ENCODE measurements at regions not wholly inside any gene's neighbourhood (a gene's known extent, or its start where the extent isn't known, plus 50 kb on each side); places are given as distances from the start of the nearest gene placed in this dataset.
"Not testable (repeated sequence)": the region's sequence is repeated elsewhere in the genome, so short reads cannot be mapped to it uniquely, and the experiment has no call there.

- no peak for DNase-seq (ENCODE audit: low spot score)
Measured at GRCh38 chr9:102362470-102363132, 624.2 kb upstream of the GRIN3A start.

DNA sequence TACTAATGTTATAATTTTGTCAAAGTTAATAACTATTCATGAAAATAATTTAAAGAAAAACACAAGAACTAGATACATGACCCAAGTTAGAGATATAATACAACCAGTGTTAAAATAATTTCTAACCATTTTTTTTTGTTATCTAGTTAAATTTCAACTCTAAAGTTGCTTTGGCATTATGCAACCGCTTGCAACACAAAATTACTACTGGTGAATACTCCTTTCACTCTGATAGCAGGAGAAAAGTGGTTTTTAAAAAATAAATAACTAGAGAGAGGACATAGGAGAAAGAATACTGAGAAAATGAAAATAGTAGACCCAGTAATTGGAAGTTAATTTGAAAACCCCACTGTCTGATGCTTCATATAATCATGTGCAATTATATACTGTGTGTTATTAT, 622.4 kb upstream of the GRIN3A start:
- no peak for DNase-seq (ENCODE audit: low spot score)

GRCh38 chr9:102355982-102356381, 617.5 kb upstream of the GRIN3A start:
- DNase-seq (ENCODE audit: low spot score): no peak

DNA sequence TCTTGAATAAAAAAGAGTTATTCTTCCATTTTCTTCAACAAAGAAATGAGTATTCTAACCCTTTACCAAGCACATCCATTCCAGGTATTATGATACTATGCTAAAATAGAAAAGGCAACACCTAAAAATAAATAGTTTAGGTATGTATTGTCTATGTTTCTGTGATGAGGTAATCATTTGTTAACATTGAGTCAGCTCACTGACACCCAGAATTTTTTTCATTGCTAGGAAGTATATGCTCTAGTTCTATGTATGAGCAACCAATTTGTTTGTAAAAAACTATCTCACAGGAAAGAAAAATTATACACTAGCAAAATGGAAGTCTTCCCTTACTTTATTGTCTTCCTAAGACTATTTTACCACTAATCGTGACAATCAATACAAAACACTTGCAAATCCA, 615.6 kb upstream of the GRIN3A start:
- DNase-seq (ENCODE audit: low spot score): no peak

- DNase-seq (ENCODE audit: low spot score): not testable (repeated sequence)
Measured at GRCh38 chr9:102337471-102337870, 599.0 kb upstream of the GRIN3A start.

- no peak for DNase-seq (ENCODE audit: low spot score)
Measured at GRCh38 chr9:102309379-102309778, 570.9 kb upstream of the GRIN3A start.

DNA sequence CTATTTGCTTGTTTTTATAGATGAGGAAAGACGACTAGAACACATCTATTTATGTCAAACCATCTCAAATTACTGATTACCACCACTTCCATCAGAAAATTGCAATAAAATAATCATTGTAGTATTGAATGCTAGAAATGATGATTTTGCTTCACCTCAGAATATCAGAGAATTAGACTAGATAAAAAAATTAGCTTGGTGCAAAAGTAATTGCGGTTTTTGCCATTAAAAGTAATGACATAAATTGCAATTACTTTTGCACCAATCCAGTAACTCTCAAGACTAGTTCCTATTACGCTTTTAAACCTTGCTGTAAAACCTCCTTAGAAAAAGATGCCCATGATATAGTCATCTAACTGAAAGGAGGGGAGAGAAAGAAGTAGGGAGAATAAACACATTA, 556.7 kb upstream of the GRIN3A start:
- DNase-seq (ENCODE audit: low spot score): no peak

GRCh38 chr9:102273952-102274351, 535.5 kb upstream of the GRIN3A start:
- no peak for DNase-seq (ENCODE audit: low spot score)

- DNase-seq (ENCODE audit: low spot score): no peak
Measured at GRCh38 chr9:102253099-102253498, 514.7 kb upstream of the GRIN3A start.

GRCh38 chr9:102244916-102245315, 506.5 kb upstream of the GRIN3A start:
- no peak for DNase-seq (ENCODE audit: low spot score)

GRCh38 chr9:102237520-102237919, 499.1 kb upstream of the GRIN3A start:
- DNase-seq (ENCODE audit: low spot score): no peak

- DNase-seq (ENCODE audit: low spot score): no peak
Measured at GRCh38 chr9:102237094-102237493, 498.6 kb upstream of the GRIN3A start.

GRCh38 chr9:102227416-102227815, 489.0 kb upstream of the GRIN3A start:
- not testable (repeated sequence) for DNase-seq (ENCODE audit: low spot score)

GRCh38 chr9:102225841-102226441, 487.5 kb upstream of the GRIN3A start:
- DNase-seq (ENCODE audit: low spot score): no peak

DNA sequence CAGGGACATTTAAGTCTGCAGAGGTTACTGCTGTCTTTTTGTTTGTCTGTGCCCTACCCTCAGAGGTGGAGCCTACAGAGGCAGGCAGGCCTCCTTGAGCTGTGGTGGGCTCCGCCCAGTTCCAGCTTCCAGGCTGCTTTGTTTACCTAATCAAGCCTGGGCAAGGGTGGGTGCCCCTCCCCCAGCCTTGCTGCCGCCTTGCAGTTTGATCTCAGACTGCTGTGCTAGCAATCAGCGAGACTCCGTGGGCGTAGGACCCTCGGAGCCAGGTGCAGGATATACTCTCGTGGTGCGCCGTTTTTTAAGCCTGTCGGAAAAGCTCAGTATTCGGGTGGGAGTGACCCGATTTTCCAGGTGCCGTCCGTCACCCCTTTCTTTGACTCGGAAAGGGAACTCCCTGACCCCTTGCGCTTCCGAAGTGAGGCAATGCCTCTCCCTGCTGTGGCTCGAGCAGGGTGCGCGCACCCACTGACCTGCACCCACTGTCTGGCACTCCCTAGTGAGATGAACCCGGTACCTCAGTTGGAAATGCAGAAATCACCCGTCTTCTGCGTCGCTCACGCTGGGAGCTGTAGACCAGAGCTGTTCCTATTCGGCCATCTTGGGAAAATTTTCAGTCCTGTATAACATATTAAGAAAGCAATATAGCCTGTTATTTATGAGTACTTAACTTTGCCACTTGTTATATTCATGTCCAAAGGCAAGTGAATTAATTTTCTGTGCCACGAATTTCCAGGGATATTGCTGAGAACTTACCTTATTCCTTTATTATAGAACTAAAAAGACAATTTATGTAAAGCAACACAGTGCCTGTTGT, 485.1 kb upstream of the GRIN3A start:
- DNase-seq (ENCODE audit: low spot score): peak; percentile 24

GRCh38 chr9:102209176-102209575, 470.7 kb upstream of the GRIN3A start:
- DNase-seq (ENCODE audit: low spot score): no peak

GRCh38 chr9:102206432-102206831, 468.0 kb upstream of the GRIN3A start:
- DNase-seq (ENCODE audit: low spot score): no peak

- no peak for DNase-seq (ENCODE audit: low spot score)
Measured at GRCh38 chr9:102205251-102205650, 466.8 kb upstream of the GRIN3A start.

DNA sequence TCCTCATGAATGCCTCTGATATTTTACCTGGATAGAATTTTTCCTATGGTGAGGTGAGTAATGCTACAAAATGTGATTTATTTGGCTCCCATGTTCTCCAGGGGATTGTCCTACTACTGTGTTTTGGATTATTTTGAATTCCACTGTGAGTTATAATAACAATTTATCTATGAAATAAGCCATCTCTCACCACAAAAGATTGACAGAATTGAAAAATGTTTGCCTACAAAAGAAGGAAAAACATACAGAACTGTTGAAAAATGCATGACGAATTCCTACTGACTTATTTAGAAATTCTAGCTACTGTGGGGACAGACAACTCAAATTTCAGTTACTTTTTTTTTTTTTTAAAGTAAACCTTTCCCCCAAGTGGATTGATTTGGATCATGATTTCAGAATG, 463.7 kb upstream of the GRIN3A start:
- DNase-seq (ENCODE audit: low spot score): no peak

DNA sequence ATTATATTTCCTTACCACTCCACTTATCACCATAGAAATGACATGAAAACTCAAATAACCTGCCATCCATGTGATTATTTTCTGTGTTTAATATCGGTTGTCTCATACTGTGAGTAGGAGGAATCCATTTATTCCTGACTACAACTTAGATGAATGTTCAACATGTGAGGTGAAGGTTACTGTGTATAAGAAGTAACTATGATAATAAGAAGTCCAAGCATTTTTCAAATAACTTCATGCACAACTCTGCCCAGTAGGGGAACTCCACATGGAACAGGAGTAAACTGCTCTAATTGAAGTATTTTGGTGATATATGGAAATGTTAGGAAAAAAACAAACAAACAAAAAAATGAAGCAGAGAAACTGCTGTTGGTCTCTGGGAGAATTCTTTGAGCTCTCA, 447.5 kb upstream of the GRIN3A start:
- no peak for DNase-seq (ENCODE audit: low spot score)

DNA sequence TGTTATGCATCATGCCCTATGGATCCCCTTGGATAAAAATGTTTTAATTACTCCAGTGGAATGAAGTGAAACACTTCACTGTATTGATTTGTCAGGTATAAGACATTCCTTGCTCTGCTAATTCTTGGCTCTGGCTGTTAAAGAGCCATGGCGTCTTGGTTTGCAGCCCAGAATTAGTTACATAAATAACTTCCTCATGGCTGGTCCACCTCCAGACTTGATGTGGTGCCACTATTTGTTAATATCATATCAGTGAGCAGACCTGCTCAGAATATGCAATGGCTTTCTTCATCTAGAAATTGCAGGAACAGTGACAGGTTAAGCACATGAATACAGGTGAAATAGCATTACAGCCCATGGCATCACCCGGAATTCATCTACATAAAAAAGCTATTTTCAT, 446.9 kb upstream of the GRIN3A start:
- peak; percentile 59 for DNase-seq (ENCODE audit: low spot score)

- no peak for DNase-seq (ENCODE audit: low spot score)
Measured at GRCh38 chr9:102178811-102179210, 440.4 kb upstream of the GRIN3A start.

DNA sequence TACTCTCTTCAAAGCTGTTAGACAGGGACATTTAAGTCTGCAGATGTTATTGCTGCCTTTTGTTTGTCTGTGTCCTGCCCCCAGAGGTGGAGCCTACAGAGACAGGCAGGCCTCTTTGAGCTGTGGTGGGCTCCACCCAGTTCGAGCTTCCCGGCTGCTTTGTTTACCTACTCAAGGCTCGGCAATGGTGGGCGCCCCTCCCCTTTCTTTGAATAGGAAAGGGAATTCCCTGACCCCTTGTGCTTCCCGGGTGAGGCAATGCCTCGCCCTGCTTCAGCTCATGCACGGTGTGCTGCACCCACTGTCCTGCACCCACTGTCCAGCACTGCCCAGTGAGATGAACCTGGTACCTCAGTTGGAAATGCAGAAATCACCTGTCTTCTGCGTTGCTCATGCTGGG, 435.8 kb upstream of the GRIN3A start:
- not testable (repeated sequence) for DNase-seq (ENCODE audit: low spot score)

Data from mucosa of gallbladder (tissue), 1 donor.